Heart right ventricle (tissue), 16 donors: ENCODE measurements at regions not wholly inside any gene's neighbourhood (a gene's known extent, or its start where the extent isn't known, plus 50 kb on each side); places are given as distances from the start of the nearest gene placed in this dataset.

Experiments
- ATAC-seq, 8 donors: fragments of 200-7000 bp; cut with Tn5 transposase; one replicate each; pipeline ENCODE4 v1.9.1; 2020; ENCODE audit warnings: mild to moderate bottlenecking in 8 of 8, moderate library complexity in 8 of 8, moderate number of reproducible peaks in 1 of 8
- DNase-seq, 2 donors: peaks; one replicate each; pipeline ENCODE4 v3.0.0-alpha.2; 2020
- H3K27ac ChIP-seq, 10 donors: fragments of 200-600 bp; sonication (generic) in 2 of 10; one replicate each; pipeline versions ENCODE4 v1.5.0 to v1.8.0; 2020 to 2022; ENCODE audit warnings: mild to moderate bottlenecking in 3 of 10
- H3K27me3 ChIP-seq, 7 donors: fragments of 200-600 bp; one replicate each; pipeline ENCODE4 v1.8.0; 2021 to 2022; ENCODE audit warnings: mild to moderate bottlenecking in 2 of 7
- H3K36me3 ChIP-seq, 9 donors: fragments of 200-600 bp; sonication (generic) in 1 of 9; one replicate each; pipeline versions ENCODE4 v1.5.0 to v1.8.0; 2020 to 2022; ENCODE audit warnings: mild to moderate bottlenecking in 2 of 9
- H3K4me1 ChIP-seq, 9 donors: fragments of 200-600 bp; sonication (generic) in 1 of 9; one replicate each; pipeline versions ENCODE4 v1.5.0 to v1.8.0; 2020 to 2022; ENCODE audit warnings: mild to moderate bottlenecking in 4 of 9
- H3K4me3 ChIP-seq, 10 donors: fragments of 200-600 bp; sonication (generic) in 2 of 10; one replicate each; pipeline versions ENCODE4 v1.5.0 to v1.8.0; 2020 to 2022; ENCODE audit warnings: mild to moderate bottlenecking in 7 of 10, moderate library complexity in 2 of 10
- H3K9me3 ChIP-seq, 11 donors: fragments of 200-600 bp in 10 of 11; sonication (generic) in 2 of 11; one replicate each; pipeline versions ENCODE4 v1.5.0 to v1.8.0; 2013 to 2022; ENCODE audit warnings: mild to moderate bottlenecking in 2 of 11, control low read depth in 1 of 11, moderate library complexity in 1 of 11
- CTCF ChIP-seq, 9 donors: fragments of 200-600 bp; sonication (generic) in 2 of 9; IDR thresholded peaks; one replicate each; pipeline versions ENCODE4 v1.5.0 to v1.8.0; 2021 to 2022; ENCODE audit warnings: antibody characterized with exemption in 9 of 9, mild to moderate bottlenecking in 5 of 9, moderate library complexity in 1 of 9
- WGBS, 2 donors: extraction: QIAGEN DNeasy Blood & Tissue Kit; methylation state at CpG; one replicate each; pipeline ENCODE4 v1.1.7; 2013; ENCODE audit warnings: inconsistent platforms in 1 of 2; 5-methylcytosine and 5-hydroxymethylcytosine counted together
- intact Hi-C, 10 donors: fragments of 100-400 bp; cut with DNase I; formaldehyde crosslinking; loops; one replicate each; pipeline versions ENCODE4 v1.11.1 to v1.14.2; 2022
- donor health status: Arrhythmogenic right ventricular cardiomyopathy.
- donor health status: ischemic (EF 13 %, LVEDD 7.1; RV severe dilation, severe dysfunction).
- donor health status: healthy with polysubstance abuse.
- donor health status: DM: no; HTN: yes; CAD: no.
- donor health status: DM: no; HTN: no; CAD: no.
- donor health status: ischemic (EF 25% LVEDD 6.9; RV normal size, moderate dysfunction).
- donor health status: ischemic (EF 25% LVEDD 5.7; RV mildly dilated, moderate dysfunction).
- donor health status: healthy.
- donor health status: DM: yes; HTN: yes; CAD: no.
- donor health status: Ischemic cardiomyopathy.
- donor health status: ischemic (EF 35%, LVEDD 5.7; RV mildly dilated, moderate dysfunction).
- donor health status: nonischemic (EF 11% LVEDD 7.7; RV severe dilation, severe dysfunction).
- donor health status: DM: yes; HTN: yes; CAD: no.
- donor health status: PGD.
- donor health status: ischemic (EF 29% LVEDD 5.4; RV normal size, mild dysfunction).
- donor health status: nonischemic (EF 23%, LVEDD 6.1; RV moderate dilation, normal function).

GRCh38 chr12:63036216-63036973, 101.4 kb upstream of the PPM1H start:
- no peaks in the 10 kb centered on the region for H3K9me3 ChIP-seq
- no peaks in the 10 kb centered on the region for H3K27me3 ChIP-seq
- no peak for ATAC-seq
- no peak for DNase-seq
- H3K4me3 ChIP-seq, result no peak overlapping the region
- H3K27ac ChIP-seq, result no peak overlapping the region
- no peaks in the 10 kb centered on the region for H3K36me3 ChIP-seq
- H3K4me1 ChIP-seq, result no peaks in the 10 kb centered on the region
- no peak for TF ChIP-seq CTCF (IDR thresholded peaks at IDR 0.05)
- intact Hi-C loops, result no loop called here
- WGBS, 2 donors, result 78 to 89% methylated on average over 1 of the region's 1 CpG

- intact Hi-C loops, result no loop called here
- WGBS, 2 donors, result 92 to 95% methylated on average over 5 of the region's 5 CpGs
- no peak overlapping the region for H3K4me3 ChIP-seq
- H3K27ac ChIP-seq, result no peak overlapping the region
- no peak for DNase-seq
- H3K9me3 ChIP-seq, result peaks cover 0 to 3% (median 0%) of the 10 kb centered on the region in 11 donors
- ATAC-seq, result no peak
- H3K4me1 ChIP-seq, result no peaks in the 10 kb centered on the region
- no peak for TF ChIP-seq CTCF (IDR thresholded peaks at IDR 0.05)
- H3K36me3 ChIP-seq, result no peaks in the 10 kb centered on the region
- no peaks in the 10 kb centered on the region for H3K27me3 ChIP-seq
Measured at GRCh38 chr12:63034601-63035000, 99.7 kb upstream of the PPM1H start.

GRCh38 chr12:63029676-63030075, 94.7 kb upstream of the PPM1H start:
- WGBS, 2 donors, result 88 to 90% methylated on average over 2 of the region's 2 CpGs

GRCh38 chr12:63028951-63029350, 94.0 kb upstream of the PPM1H start:
- Histone ChIP-seq H3K36me3 (no peaks in the 10 kb centered on the region), H3K4me3 (no peak overlapping the region), H3K9me3 (peaks cover 0 to 4% (median 0%) of the 10 kb centered on the region in 11 donors), H3K4me1 (no peaks in the 10 kb centered on the region), H3K27me3 (no peaks in the 10 kb centered on the region), H3K27ac (no peak overlapping the region)
- no peak for TF ChIP-seq CTCF (IDR thresholded peaks at IDR 0.05)
- DNase-seq, result no peak
- intact Hi-C loops, result no loop called here
- no peak for ATAC-seq

More at GRCh38 chr12:63029676-63030075, 94.7 kb upstream of the PPM1H start:
- H3K4me1 ChIP-seq, result no peaks in the 10 kb centered on the region
- peaks cover 0 to 4% (median 0%) of the 10 kb centered on the region in 11 donors for H3K9me3 ChIP-seq
- H3K27me3 ChIP-seq, result no peaks in the 10 kb centered on the region
- DNase-seq (no peak), ATAC-seq (no peak)
- H3K4me3 ChIP-seq, result no peak overlapping the region
- no peak for TF ChIP-seq CTCF (IDR thresholded peaks at IDR 0.05)
- intact Hi-C loops, result no loop called here
- H3K36me3 ChIP-seq, result no peaks in the 10 kb centered on the region
- no peak overlapping the region for H3K27ac ChIP-seq
